ENCODE measurements at regions not wholly inside any gene's neighbourhood (a gene's known extent, or its start where the extent isn't known, plus 50 kb on each side); places are given as distances from the start of the nearest gene placed in this dataset.

- Histone ChIP-seq H2AK5ac (ENCODE audit: insufficient read length, low read length) (no peak overlapping the region), H3K18ac (ENCODE audit: insufficient read length, low read depth, low read length) (no peak overlapping the region), H3K4me2 (ENCODE audit: insufficient read depth, insufficient read length, low read length) (no peak overlapping the region), H3T11ph (ENCODE audit: low read length) (no peak overlapping the region), H3K14ac (ENCODE audit: insufficient read depth, low read length) (no peak overlapping the region), H2BK5ac (ENCODE audit: insufficient read length, low read length) (no peak overlapping the region), H3K9ac (ENCODE audit: extremely low read depth, insufficient read length, low read length) (no peak overlapping the region), H3K23ac (ENCODE audit: insufficient read length, low read depth, low read length) (no peak overlapping the region), H2BK15ac (ENCODE audit: low read depth, low read length) (no peak overlapping the region), H2BK12ac (ENCODE audit: insufficient read length, low read depth, low read length) (no peak overlapping the region), H4K20me1 (ENCODE audit: control insufficient read depth, insufficient read depth, insufficient read length) (no peaks in the 10 kb centered on the region), H3K4ac (ENCODE audit: low read depth, low read length) (no peak overlapping the region), H3K56ac (ENCODE audit: insufficient read length, low read depth, low read length) (no peak overlapping the region), H2AFZ (ENCODE audit: low read length) (no peak overlapping the region), H3K4me1 (ENCODE audit: insufficient read depth, low read length) (no peaks in the 10 kb centered on the region), H4K5ac (ENCODE audit: insufficient read length, low read depth, low read length) (no peak overlapping the region), H3K27ac (ENCODE audit: insufficient read length, low read depth, low read length) (no peak overlapping the region), H2BK120ac (ENCODE audit: low read depth, low read length, poor library complexity, severe bottlenecking) (no peak overlapping the region), H4K8ac (replicated peaks; ENCODE audit: insufficient read length, low read depth, low read length) (no peak overlapping the region), H4K91ac (ENCODE audit: insufficient read length, low read depth, low read length) (no peak overlapping the region), H3K27me3 (ENCODE audit: insufficient read depth, low read length) (no peaks in the 10 kb centered on the region), H3K79me2 (ENCODE audit: insufficient read depth, low read length) (no peaks in the 10 kb centered on the region), H2BK20ac (ENCODE audit: low read depth, low read length, poor library complexity, severe bottlenecking) (no peak overlapping the region), H3K23me2 (ENCODE audit: insufficient read length, low read depth, low read length, poor library complexity, severe bottlenecking) (no peaks in the 10 kb centered on the region), H3K9me3 (ENCODE audit: control insufficient read depth, low read depth, low read length) (no peaks in the 10 kb centered on the region), H3K79me1 (ENCODE audit: insufficient read depth, low read depth, low read length, poor library complexity, severe bottlenecking) (no peaks in the 10 kb centered on the region)
- Mint-ChIP-seq H3K4me1 (no peaks in the 10 kb centered on the region), H3K4me3 (no peak overlapping the region), H3K27ac (no peak overlapping the region), H3K27me3 (ENCODE audit: low read depth) (no peaks in the 10 kb centered on the region), H3K9me3 (no peaks in the 10 kb centered on the region; a peak in 1 of 5 replicates), H3K36me3 (ENCODE audit: insufficient read depth in 1 of 3, low read depth in 3 of 3) (no peaks in the 10 kb centered on the region)
- TF ChIP-seq CTCF (conservative IDR thresholded peaks at IDR 0.05), result no peak
- DNase-seq, result no peak
- no CpG with 5 or more reads among the region's 20 CpGs for WGBS (ENCODE audit: extremely low coverage, insufficient read length, low lambda C conversion rate)
Measured at GRCh38 chr4:187218705-187219245, 495.1 kb upstream of the FAT1 start.
